IPS DF 6.9 (cell line): ENCODE measurements at regions not wholly inside any gene's neighbourhood (a gene's known extent, or its start where the extent isn't known, plus 50 kb on each side); places are given as distances from the start of the nearest gene placed in this dataset.

Experiments used
- DNase-seq: peaks from one replicate; pipeline ENCODE4 v3.0.0-alpha.2; 2013; ENCODE audit warnings: low read depth, low spot score
- H3K27ac ChIP-seq: one replicate; pipeline ENCODE4 v1.5.1; 2013; ENCODE audit warnings: low read length, control low read depth
- H3K27me3 ChIP-seq: 2 replicates; pipeline ENCODE4 v1.6.1; 2013; ENCODE audit warnings: mild to moderate bottlenecking, low read length; ENCODE audit not compliant: control insufficient read depth, insufficient read depth
- H3K36me3 ChIP-seq: 2 replicates; pipeline ENCODE4 v1.6.1; 2013; ENCODE audit warnings: low read length; ENCODE audit not compliant: control insufficient read depth, insufficient read depth
- H3K4me1 ChIP-seq: 2 replicates; pipeline ENCODE4 v1.6.1; 2013; ENCODE audit warnings: low read length; ENCODE audit not compliant: control insufficient read depth, insufficient read depth
- H3K4me3 ChIP-seq: 2 replicates; pipeline ENCODE4 v1.5.1; 2013; ENCODE audit warnings: mild to moderate bottlenecking, low read length
- H3K9me3 ChIP-seq: 2 replicates; pipeline ENCODE4 v1.6.1; 2013; ENCODE audit warnings: low read length, inconsistent platforms; ENCODE audit not compliant: control insufficient read depth, insufficient read depth
- WGBS: extraction: QIAGEN DNeasy Blood & Tissue Kit; methylation state at CpG from one replicate; pipeline ENCODE4 v1.1.7; 2013; ENCODE audit warnings: mixed read lengths, missing lambda C conversion rate; ENCODE audit not compliant: insufficient read length, insufficient coverage; 5-methylcytosine and 5-hydroxymethylcytosine counted together

DNA sequence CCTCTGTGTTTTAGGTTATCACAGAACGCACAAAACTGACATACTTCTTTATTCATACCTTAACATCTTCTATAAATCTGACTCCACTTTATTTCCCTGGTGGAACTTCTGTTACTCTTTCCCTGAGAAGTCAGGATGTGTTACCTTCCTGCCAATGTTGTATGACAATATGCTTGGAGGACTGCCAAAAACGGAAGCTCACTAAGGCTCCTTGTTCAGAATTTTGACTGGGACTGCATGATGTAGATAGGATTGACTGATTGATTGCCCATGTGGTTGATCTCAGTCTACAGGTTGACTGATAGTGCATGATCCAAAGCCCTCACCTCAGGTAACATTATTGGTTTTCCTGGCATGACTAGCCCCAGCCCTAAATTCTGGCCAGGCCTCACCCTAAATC, 319.4 kb downstream of the TLR4 start:
- no peaks in the 10 kb centered on the region for H3K4me1 ChIP-seq
- no CpG with 5 or more reads among the region's 2 CpGs for WGBS
- no peak overlapping the region for H3K4me3 ChIP-seq
- no peak overlapping the region for H3K27ac ChIP-seq
- no peak for DNase-seq
- H3K36me3 ChIP-seq = no peaks in the 10 kb centered on the region
- no peaks in the 10 kb centered on the region for H3K9me3 ChIP-seq
- no peaks in the 10 kb centered on the region for H3K27me3 ChIP-seq

- Histone ChIP-seq H3K4me3 (no peak overlapping the region), H3K36me3 (no peaks in the 10 kb centered on the region), H3K4me1 (no peaks in the 10 kb centered on the region), H3K9me3 (no peaks in the 10 kb centered on the region), H3K27ac (no peak overlapping the region), H3K27me3 (no peaks in the 10 kb centered on the region)
- no peak for DNase-seq
- no CpG with 5 or more reads among the region's 2 CpGs for WGBS
These were observed 324.0 kb downstream of the TLR4 start for GRCh38 chr9:118028225-118028624.

GRCh38 chr9:118029425-118029824, 325.2 kb downstream of the TLR4 start:
- Histone ChIP-seq H3K27ac (no peak overlapping the region), H3K4me3 (no peak overlapping the region), H3K27me3 (no peaks in the 10 kb centered on the region), H3K36me3 (no peaks in the 10 kb centered on the region), H3K4me1 (no peaks in the 10 kb centered on the region), H3K9me3 (no peaks in the 10 kb centered on the region)
- no peak for DNase-seq

DNA sequence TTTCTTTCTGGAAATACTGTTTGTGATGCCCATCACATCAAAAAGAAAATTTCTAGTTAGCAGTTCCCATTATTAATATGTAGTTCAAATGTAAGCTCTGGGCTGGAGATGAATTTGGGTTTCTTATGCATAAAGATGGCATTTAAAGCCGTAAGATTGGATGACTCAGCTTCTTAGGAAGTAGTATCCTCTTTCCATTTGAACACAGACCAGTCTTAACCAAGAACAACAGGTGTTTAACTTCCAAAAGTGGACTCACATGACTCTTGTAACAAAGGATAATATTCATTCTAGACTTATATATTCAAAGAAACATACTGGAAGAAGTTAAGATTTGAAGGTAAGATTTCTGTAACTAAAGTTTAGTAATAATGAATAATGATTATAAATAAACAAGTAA, 330.5 kb downstream of the TLR4 start:
- Histone ChIP-seq H3K4me1 (no peaks in the 10 kb centered on the region), H3K36me3 (no peaks in the 10 kb centered on the region), H3K27me3 (no peaks in the 10 kb centered on the region), H3K27ac (no peak overlapping the region), H3K9me3 (no peaks in the 10 kb centered on the region), H3K4me3 (no peak overlapping the region)
- no peak for DNase-seq
- WGBS = no CpG with 5 or more reads among the region's 1 CpG

DNA sequence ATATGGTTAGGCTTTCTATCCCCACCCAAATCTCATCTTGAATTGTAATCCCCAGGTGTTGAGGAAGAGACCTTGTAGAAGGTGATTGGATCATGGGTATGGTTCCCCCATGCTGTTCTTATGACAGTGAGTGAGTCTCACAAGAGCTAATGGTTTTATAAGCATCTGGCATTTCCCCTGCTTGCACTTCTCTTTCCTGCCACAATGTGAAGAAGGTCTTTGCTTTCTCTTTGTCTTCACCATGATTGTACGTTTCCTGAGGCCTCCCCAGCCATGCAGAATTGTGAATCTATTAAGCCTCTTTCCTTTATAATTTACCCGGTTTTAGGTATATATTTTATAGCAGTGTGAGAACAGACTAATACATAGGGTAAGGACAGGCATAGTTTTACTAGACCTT, 334.5 kb downstream of the TLR4 start:
- no peak overlapping the region for H3K27ac ChIP-seq
- H3K9me3 ChIP-seq = no peaks in the 10 kb centered on the region
- DNase-seq = no peak
- H3K4me1 ChIP-seq = no peaks in the 10 kb centered on the region
- no peak overlapping the region for H3K4me3 ChIP-seq
- no peaks in the 10 kb centered on the region for H3K36me3 ChIP-seq
- WGBS = no CpG with 5 or more reads among the region's 2 CpGs
- no peaks in the 10 kb centered on the region for H3K27me3 ChIP-seq

GRCh38 chr9:118058227-118058626, 354.0 kb downstream of the TLR4 start:
- no peak for DNase-seq
- Histone ChIP-seq H3K27me3 (no peaks in the 10 kb centered on the region), H3K4me3 (no peak overlapping the region), H3K27ac (no peak overlapping the region), H3K4me1 (no peaks in the 10 kb centered on the region), H3K9me3 (no peaks in the 10 kb centered on the region), H3K36me3 (no peaks in the 10 kb centered on the region)
- WGBS = no CpG with 5 or more reads among the region's 2 CpGs

- Histone ChIP-seq H3K36me3 (no peaks in the 10 kb centered on the region), H3K27me3 (no peaks in the 10 kb centered on the region), H3K27ac (no peak overlapping the region), H3K4me1 (no peaks in the 10 kb centered on the region), H3K4me3 (no peak overlapping the region), H3K9me3 (no peaks in the 10 kb centered on the region)
- no CpG with 5 or more reads among the region's 11 CpGs for WGBS
- DNase-seq = no peak
These were observed 355.5 kb downstream of the TLR4 start for GRCh38 chr9:118059484-118060278.

DNA sequence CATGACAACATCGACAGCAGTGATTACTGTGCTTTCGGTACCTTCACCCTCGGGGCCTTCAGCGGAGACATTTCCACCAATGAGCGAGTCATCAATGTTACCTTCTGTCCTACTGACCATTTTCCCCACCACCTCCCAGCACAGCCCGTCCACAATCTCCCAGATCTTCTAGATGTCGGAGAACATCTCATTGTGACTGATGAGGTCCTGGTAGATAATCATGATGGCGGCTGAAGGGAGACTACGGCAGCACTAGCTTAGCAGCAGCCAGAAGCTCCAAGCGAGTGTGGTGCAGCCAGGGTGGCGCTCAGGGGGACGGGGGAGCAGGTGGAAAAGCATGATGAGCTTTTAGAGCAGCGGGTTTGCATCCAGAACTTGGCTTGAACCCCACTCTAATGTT, 379.0 kb downstream of the TLR4 start:
- no CpG with 5 or more reads among the region's 13 CpGs for WGBS
- Histone ChIP-seq H3K36me3 (no peaks in the 10 kb centered on the region), H3K9me3 (no peaks in the 10 kb centered on the region), H3K27me3 (no peaks in the 10 kb centered on the region), H3K4me3 (no peak overlapping the region), H3K4me1 (no peaks in the 10 kb centered on the region), H3K27ac (no peak overlapping the region)
- no peak for DNase-seq

DNA sequence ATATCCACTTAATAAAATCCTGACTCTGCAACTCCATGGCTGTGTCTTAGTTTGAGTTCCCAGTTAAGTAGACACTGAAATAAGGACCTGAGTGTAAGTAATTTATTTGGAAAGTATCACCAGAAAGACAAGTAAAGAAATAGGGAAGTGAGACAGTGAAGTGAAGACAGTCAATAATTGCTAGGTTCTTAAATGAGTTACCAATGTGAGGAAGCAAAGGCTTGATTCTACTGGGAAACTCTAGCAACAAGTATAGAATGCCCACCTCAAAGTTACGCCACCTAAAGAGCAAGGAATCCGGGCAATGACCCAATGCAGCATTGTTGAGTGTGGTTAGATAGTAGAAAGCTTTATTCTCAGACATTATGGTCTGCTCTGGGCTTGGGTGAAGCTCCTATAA, 383.9 kb downstream of the TLR4 start:
- no peaks in the 10 kb centered on the region for H3K36me3 ChIP-seq
- H3K9me3 ChIP-seq = no peaks in the 10 kb centered on the region
- no peak overlapping the region for H3K4me3 ChIP-seq
- H3K27ac ChIP-seq = no peak overlapping the region
- WGBS = no CpG with 5 or more reads among the region's 2 CpGs
- no peak for DNase-seq
- H3K27me3 ChIP-seq = no peaks in the 10 kb centered on the region
- no peaks in the 10 kb centered on the region for H3K4me1 ChIP-seq

GRCh38 chr9:118091226-118091625, 387.0 kb downstream of the TLR4 start:
- Histone ChIP-seq H3K9me3 (no peaks in the 10 kb centered on the region), H3K4me3 (no peak overlapping the region), H3K27ac (no peak overlapping the region), H3K27me3 (no peaks in the 10 kb centered on the region), H3K4me1 (no peaks in the 10 kb centered on the region), H3K36me3 (no peaks in the 10 kb centered on the region)
- WGBS = no CpG with 5 or more reads among the region's 2 CpGs
- no peak for DNase-seq
